A673 (cell line): ENCODE measurements at regions not wholly inside any gene's neighbourhood (a gene's known extent, or its start where the extent isn't known, plus 50 kb on each side); places are given as distances from the start of the nearest gene placed in this dataset.

Experiments
- BruUV-seq: library from RNA; stranded (reverse); fragments of 400-500 nt; replicated peaks from 2 replicates; lab custom pipeline; 2021; lab: Mats Ljungman, UMichigan
- CTCF ChIA-PET: fragments of 300-600 bp; sonication (Branson Sonifier 250); formaldehyde crosslinking; loops from one replicate; lab custom pipeline; 2022; ENCODE audit warnings: antibody characterized with exemption; lab: Charles Lee
- POLR2A ChIA-PET: fragments of 300-600 bp; sonication (Branson Sonifier 250); formaldehyde crosslinking; loops from one replicate; lab custom pipeline; 2022; ENCODE audit warnings: antibody characterized with exemption; ENCODE audit not compliant: low non-redundant PET; lab: Charles Lee
- DNase-seq: peaks from one replicate; pipeline ENCODE4 v3.0.0-alpha.2; 2015; ENCODE audit warnings: low spot score
- H3K27ac ChIP-seq: fragments of 200-600 bp; sonication (generic); 2 replicates; pipeline ENCODE4 v1.5.1; 2016; ENCODE audit warnings: mixed run types, low read depth, mild to moderate bottlenecking, mixed read lengths, antibody characterized with exemption, low read length; ENCODE audit not compliant: poor library complexity, severe bottlenecking
- H3K27me3 ChIP-seq: fragments of 200-600 bp; sonication (generic); replicated peaks from 2 replicates; pipeline ENCODE4 v1.6.1; 2017; ENCODE audit warnings: mixed run types, low read depth, mild to moderate bottlenecking, mixed read lengths, antibody characterized with exemption, low read length; ENCODE audit not compliant: insufficient read depth, poor library complexity
- H3K36me3 ChIP-seq: fragments of 200-600 bp; sonication (generic); 2 replicates; pipeline ENCODE4 v1.6.1; 2016; ENCODE audit warnings: mixed run types, mild to moderate bottlenecking, mixed read lengths, antibody characterized with exemption, low read length; ENCODE audit not compliant: insufficient read depth, poor library complexity, severe bottlenecking
- H3K4me1 ChIP-seq: fragments of 200-600 bp; sonication (generic); 2 replicates; pipeline ENCODE4 v1.6.1; 2017; ENCODE audit warnings: mixed run types, mild to moderate bottlenecking, mixed read lengths, antibody characterized with exemption, low read length; ENCODE audit not compliant: insufficient read depth, poor library complexity, severe bottlenecking
- H3K4me3 ChIP-seq: fragments of 200-600 bp; sonication (generic); 2 replicates; pipeline ENCODE4 v1.5.1; 2016; ENCODE audit warnings: low read depth, mixed run types, mild to moderate bottlenecking, mixed read lengths, low read length; ENCODE audit not compliant: poor library complexity, severe bottlenecking
- H3K9me3 ChIP-seq: fragments of 200-600 bp; sonication (generic); 2 replicates; pipeline ENCODE4 v1.6.1; 2016; ENCODE audit warnings: mixed run types, low read depth, mild to moderate bottlenecking, mixed read lengths, antibody characterized with exemption, low read length; ENCODE audit not compliant: poor library complexity, severe bottlenecking
- EZH2 ChIP-seq: fragments of 200-600 bp; sonication (generic); IDR thresholded peaks from 2 replicates; pipeline ENCODE4 v1.6.1; 2017; ENCODE audit warnings: borderline replicate concordance, low read depth, mild to moderate bottlenecking, mixed read lengths, antibody characterized with exemption, low read length; ENCODE audit not compliant: poor library complexity, severe bottlenecking
- intact Hi-C: fragments of 100-400 bp; cut with micrococcal nuclease; formaldehyde crosslinking; loops from one replicate; pipeline ENCODE4 v1.10.0; 2022; ENCODE audit not compliant: unreplicated experiment
- TF ChIP-seq, protein P1 (sequence below): fragments of 300-800, 200-600 bp; sonication (generic); conservative IDR thresholded peaks from 2 replicates; pipeline ENCODE4 v1.5.1; 2017; ENCODE audit warnings: low read depth, mild to moderate bottlenecking, antibody characterized with exemption, low read length, moderate library complexity, mixed read lengths

DNA sequence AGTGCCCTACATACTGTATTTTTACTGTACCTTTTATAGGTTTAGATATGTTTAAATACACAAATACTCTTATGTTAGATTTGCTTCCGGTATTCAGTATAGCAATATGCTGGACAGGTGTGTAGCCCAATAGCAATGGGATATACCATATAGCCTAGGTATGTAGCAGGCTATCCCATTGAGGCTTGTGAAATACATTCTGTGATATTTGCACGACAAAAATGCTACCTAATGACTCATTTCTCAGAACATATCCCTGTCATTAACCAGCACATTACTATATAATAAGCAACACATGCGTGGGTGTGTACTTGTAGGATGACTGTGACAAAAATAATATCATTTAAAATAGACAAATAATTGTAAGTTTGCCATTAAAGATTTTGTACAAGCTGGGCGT is 208.8 kb downstream of the MRPS30 start:
- Histone ChIP-seq H3K36me3 (no peaks in the 10 kb centered on the region), H3K27me3 (no peaks in the 10 kb centered on the region), H3K4me1 (no peaks in the 10 kb centered on the region), H3K9me3 (no peaks in the 10 kb centered on the region), H3K4me3 (no peak overlapping the region), H3K27ac (no peak overlapping the region)
- TF ChIP-seq EZH2: no peak
- intact Hi-C loops: no loop called here
- POLR2A ChIA-PET: no interaction called here
- CTCF ChIA-PET: no interaction called here
- no peak for DNase-seq
- no TSS peak for BruUV-seq

- H3K27ac ChIP-seq: no peak overlapping the region
- POLR2A ChIA-PET: no interaction called here
- TF ChIP-seq EZH2: no peak
- TF ChIP-seq, protein P1, sequence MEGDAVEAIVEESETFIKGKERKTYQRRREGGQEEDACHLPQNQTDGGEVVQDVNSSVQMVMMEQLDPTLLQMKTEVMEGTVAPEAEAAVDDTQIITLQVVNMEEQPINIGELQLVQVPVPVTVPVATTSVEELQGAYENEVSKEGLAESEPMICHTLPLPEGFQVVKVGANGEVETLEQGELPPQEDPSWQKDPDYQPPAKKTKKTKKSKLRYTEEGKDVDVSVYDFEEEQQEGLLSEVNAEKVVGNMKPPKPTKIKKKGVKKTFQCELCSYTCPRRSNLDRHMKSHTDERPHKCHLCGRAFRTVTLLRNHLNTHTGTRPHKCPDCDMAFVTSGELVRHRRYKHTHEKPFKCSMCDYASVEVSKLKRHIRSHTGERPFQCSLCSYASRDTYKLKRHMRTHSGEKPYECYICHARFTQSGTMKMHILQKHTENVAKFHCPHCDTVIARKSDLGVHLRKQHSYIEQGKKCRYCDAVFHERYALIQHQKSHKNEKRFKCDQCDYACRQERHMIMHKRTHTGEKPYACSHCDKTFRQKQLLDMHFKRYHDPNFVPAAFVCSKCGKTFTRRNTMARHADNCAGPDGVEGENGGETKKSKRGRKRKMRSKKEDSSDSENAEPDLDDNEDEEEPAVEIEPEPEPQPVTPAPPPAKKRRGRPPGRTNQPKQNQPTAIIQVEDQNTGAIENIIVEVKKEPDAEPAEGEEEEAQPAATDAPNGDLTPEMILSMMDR: no peak
- no peaks in the 10 kb centered on the region for H3K4me1 ChIP-seq
- H3K27me3 ChIP-seq: no peaks in the 10 kb centered on the region
- BruUV-seq: no TSS peak
- intact Hi-C loops: no loop called here
- DNase-seq: no peak
- H3K4me3 ChIP-seq: no peak overlapping the region
- CTCF ChIA-PET: no interaction called here
- H3K36me3 ChIP-seq: no peaks in the 10 kb centered on the region
- H3K9me3 ChIP-seq: no peaks in the 10 kb centered on the region
Observed at GRCh38 chr5:45029553-45029952, 220.8 kb downstream of the MRPS30 start.

DNA sequence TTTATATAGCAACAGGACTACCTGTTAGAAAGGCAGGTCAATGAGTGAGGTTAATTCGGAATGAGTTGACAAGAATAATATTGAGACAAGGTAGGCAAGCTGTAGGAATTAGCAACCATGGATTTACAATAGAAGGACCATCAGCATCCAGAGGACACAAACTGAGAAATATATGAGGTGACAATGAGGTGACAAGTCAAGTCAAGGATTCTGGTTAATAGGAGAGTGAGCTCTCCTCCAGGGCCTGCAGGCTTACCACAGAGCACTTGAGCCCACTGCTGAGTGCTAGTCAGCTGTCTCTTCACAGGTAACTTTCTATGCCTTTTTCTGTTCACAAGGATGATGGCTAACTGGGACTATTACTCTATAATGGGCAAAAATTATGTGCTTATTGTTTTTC is 227.2 kb downstream of the MRPS30 start:
- CTCF ChIA-PET: no interaction called here
- POLR2A ChIA-PET: no interaction called here
- intact Hi-C loops: loop anchor here (10.0 kb wide), 1 partner anchor 349 kb away; no protein-coding TSS in a partner anchor

More for the DNA sequence above, 227.2 kb downstream of the MRPS30 start:
- Histone ChIP-seq H3K27me3 (no peaks in the 10 kb centered on the region), H3K4me3 (no peak overlapping the region), H3K27ac (no peak overlapping the region), H3K4me1 (no peaks in the 10 kb centered on the region), H3K36me3 (no peaks in the 10 kb centered on the region), H3K9me3 (no peaks in the 10 kb centered on the region)
- no peak for DNase-seq
- TF ChIP-seq, protein P1: no peak
- no peak for TF ChIP-seq EZH2
- no TSS peak for BruUV-seq
